Lung (tissue), 11 donors: ENCODE measurements at regions not wholly inside any gene's neighbourhood (a gene's known extent, or its start where the extent isn't known, plus 50 kb on each side); places are given as distances from the start of the nearest gene placed in this dataset.

Source experiments
- ATAC-seq: fragments of 200-7000 bp; cut with Tn5 transposase; one replicate; pipeline ENCODE4 v1.9.1; 2020; ENCODE audit warnings: moderate number of reproducible peaks; ENCODE audit not compliant: insufficient read depth, low FRiP score
- DNase-seq, 3 donors: peaks; one replicate each; pipeline ENCODE4 v3.0.0-alpha.2; 2013 to 2017
- H3K27ac ChIP-seq, 2 donors: one replicate each; pipeline ENCODE4 v1.5.1; 2013; ENCODE audit warnings: mild to moderate bottlenecking in 2 of 2, moderate library complexity in 2 of 2, control low read depth in 1 of 2, inconsistent platforms in 1 of 2, low read depth in 1 of 2, low read length in 1 of 2
- H3K27me3 ChIP-seq, 3 donors: one replicate each; pipeline ENCODE4 v1.5.1; 2013; ENCODE audit warnings: low read length in 2 of 3; ENCODE audit not compliant: control insufficient read depth in 3 of 3, insufficient read depth in 3 of 3
- H3K36me3 ChIP-seq, 4 donors: one replicate each; pipeline ENCODE4 v1.5.1; 2013; ENCODE audit warnings: low read length in 4 of 4, mild to moderate bottlenecking in 1 of 4, moderate library complexity in 1 of 4; ENCODE audit not compliant: control insufficient read depth in 4 of 4, insufficient read depth in 4 of 4
- H3K4me1 ChIP-seq, 5 donors: one replicate each; pipeline ENCODE4 v1.5.1; 2013; ENCODE audit warnings: low read length in 5 of 5, mild to moderate bottlenecking in 2 of 5, moderate library complexity in 1 of 5; ENCODE audit not compliant: control insufficient read depth in 5 of 5, insufficient read depth in 5 of 5
- H3K4me3 ChIP-seq: one replicate; pipeline ENCODE4 v1.5.1; 2013; ENCODE audit warnings: mild to moderate bottlenecking, control low read depth, moderate library complexity
- H3K9ac ChIP-seq, 2 donors: one replicate each; pipeline ENCODE4 v1.5.1; 2013; ENCODE audit warnings: low read length in 2 of 2, control low read depth in 1 of 2; ENCODE audit not compliant: insufficient read depth in 1 of 2
- H3K9me3 ChIP-seq, 4 donors: one replicate each; pipeline ENCODE4 v1.5.1; 2013; ENCODE audit warnings: low read length in 3 of 4, mild to moderate bottlenecking in 1 of 4, moderate library complexity in 1 of 4; ENCODE audit not compliant: control insufficient read depth in 4 of 4, insufficient read depth in 3 of 4
- WGBS, 2 donors: extraction: QIAGEN DNeasy Blood & Tissue Kit; methylation state at CpG; one replicate each; pipeline ENCODE4 v1.1.7; 2013; 5-methylcytosine and 5-hydroxymethylcytosine counted together
- TF ChIP-seq, protein P1 (sequence below): IDR thresholded peaks from 2 replicates; pipeline ENCODE4 v1.5.1; 2012; ENCODE audit warnings: mild to moderate bottlenecking; ENCODE audit errors: control extremely low read depth, extremely low read depth
- donor health status: control.
- donor health status: control.
- donor health status: Bipolar disorder and iron deficiency.
- donor health status: healthy.
- donor health status: DM: yes; HTN: yes; CAD: no.

GRCh38 chr15:58276924-58277323 is 138.7 kb downstream of the AQP9 start:
- H3K4me3 ChIP-seq, result no peak overlapping the region
- no peak overlapping the region for H3K27ac ChIP-seq
- no peak overlapping the region for H3K9ac ChIP-seq
- no peaks in the 10 kb centered on the region for H3K36me3 ChIP-seq
- TF ChIP-seq, protein P1, sequence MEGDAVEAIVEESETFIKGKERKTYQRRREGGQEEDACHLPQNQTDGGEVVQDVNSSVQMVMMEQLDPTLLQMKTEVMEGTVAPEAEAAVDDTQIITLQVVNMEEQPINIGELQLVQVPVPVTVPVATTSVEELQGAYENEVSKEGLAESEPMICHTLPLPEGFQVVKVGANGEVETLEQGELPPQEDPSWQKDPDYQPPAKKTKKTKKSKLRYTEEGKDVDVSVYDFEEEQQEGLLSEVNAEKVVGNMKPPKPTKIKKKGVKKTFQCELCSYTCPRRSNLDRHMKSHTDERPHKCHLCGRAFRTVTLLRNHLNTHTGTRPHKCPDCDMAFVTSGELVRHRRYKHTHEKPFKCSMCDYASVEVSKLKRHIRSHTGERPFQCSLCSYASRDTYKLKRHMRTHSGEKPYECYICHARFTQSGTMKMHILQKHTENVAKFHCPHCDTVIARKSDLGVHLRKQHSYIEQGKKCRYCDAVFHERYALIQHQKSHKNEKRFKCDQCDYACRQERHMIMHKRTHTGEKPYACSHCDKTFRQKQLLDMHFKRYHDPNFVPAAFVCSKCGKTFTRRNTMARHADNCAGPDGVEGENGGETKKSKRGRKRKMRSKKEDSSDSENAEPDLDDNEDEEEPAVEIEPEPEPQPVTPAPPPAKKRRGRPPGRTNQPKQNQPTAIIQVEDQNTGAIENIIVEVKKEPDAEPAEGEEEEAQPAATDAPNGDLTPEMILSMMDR, result no peak
- peaks cover 0 to 2% (median 0%) of the 10 kb centered on the region in 3 donors for H3K27me3 ChIP-seq
- H3K9me3 ChIP-seq, result peaks cover 0 to 3% (median under 1%) of the 10 kb centered on the region in 4 donors
- ATAC-seq (no peak), DNase-seq (no peak)
- no peaks in the 10 kb centered on the region for H3K4me1 ChIP-seq

DNA sequence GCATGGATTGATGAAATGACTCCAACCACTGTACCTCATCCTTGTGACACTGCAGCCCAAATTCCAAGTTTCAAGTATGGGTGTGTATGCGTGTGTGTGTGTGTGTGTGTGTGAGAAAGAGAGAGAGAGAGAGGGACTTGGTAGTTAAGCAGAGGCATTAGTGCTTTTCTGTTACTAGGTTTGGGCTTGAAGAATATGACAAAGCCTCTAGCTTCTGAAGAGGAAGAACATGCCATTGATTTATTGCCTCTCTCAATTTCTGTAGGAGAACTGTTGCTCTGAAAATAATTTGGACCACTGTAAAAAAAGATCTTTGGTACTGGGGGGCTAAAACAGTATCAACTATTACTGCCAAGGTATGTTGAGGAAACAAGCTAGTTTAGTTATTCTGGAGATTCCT is 139.2 kb downstream of the AQP9 start:
- Histone ChIP-seq H3K36me3 (no peaks in the 10 kb centered on the region), H3K9ac (no peak overlapping the region), H3K4me3 (no peak overlapping the region), H3K27ac (no peak overlapping the region), H3K27me3 (peaks cover 0 to 2% (median 0%) of the 10 kb centered on the region in 3 donors), H3K4me1 (no peaks in the 10 kb centered on the region), H3K9me3 (no peaks in the 10 kb centered on the region)
- DNase-seq (no peak), ATAC-seq (no peak)
- TF ChIP-seq, protein P1, result no peak
- WGBS, 2 donors, result 56 to 64% methylated on average over 1 of the region's 1 CpG

- H3K27me3 ChIP-seq, result peaks cover 0 to 2% (median 0%) of the 10 kb centered on the region in 3 donors
- 72 to 82% methylated on average over 3 of the region's 3 CpGs for WGBS, 2 donors
- TF ChIP-seq, protein P1, result no peak
Observed at GRCh38 chr15:58279106-58279505, 140.9 kb downstream of the AQP9 start.

DNA sequence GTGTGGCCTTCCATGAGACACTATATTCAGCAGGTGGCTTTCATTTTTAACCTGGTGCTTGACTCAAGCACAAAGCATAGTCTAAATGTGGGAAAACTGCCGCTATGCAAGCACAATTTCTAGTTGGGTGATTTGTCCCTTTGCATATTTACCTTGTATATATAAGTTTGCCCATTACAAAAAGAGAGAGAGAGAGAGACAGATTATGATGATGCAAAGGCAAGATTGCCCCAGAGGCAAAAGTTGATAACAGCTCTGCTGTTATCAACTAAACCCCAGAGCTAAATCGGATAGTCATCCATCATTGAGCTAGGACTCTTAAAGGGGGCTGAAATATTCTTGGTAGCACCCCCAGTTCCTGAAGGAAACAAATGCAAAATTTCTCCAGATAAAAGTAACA is 141.5 kb downstream of the AQP9 start:
- Histone ChIP-seq H3K9ac (no peak overlapping the region), H3K4me3 (no peak overlapping the region), H3K4me1 (no peaks in the 10 kb centered on the region), H3K27ac (no peak overlapping the region), H3K27me3 (peaks cover 0 to 2% (median 0%) of the 10 kb centered on the region in 3 donors), H3K36me3 (no peaks in the 10 kb centered on the region), H3K9me3 (no peaks in the 10 kb centered on the region)
- DNase-seq (no peak), ATAC-seq (no peak)
- 87 to 89% methylated on average over 2 of the region's 2 CpGs for WGBS, 2 donors
- TF ChIP-seq, protein P1, result no peak

More at GRCh38 chr15:58279106-58279505, 140.9 kb downstream of the AQP9 start:
- DNase-seq, result no peak
- Histone ChIP-seq H3K36me3 (no peaks in the 10 kb centered on the region), H3K4me3 (no peak overlapping the region), H3K4me1 (no peaks in the 10 kb centered on the region), H3K9me3 (no peaks in the 10 kb centered on the region), H3K27ac (no peak overlapping the region), H3K9ac (no peak overlapping the region)
- no peak for ATAC-seq
